ENCODE measurements at regions not wholly inside any gene's neighbourhood (a gene's known extent, or its start where the extent isn't known, plus 50 kb on each side); places are given as distances from the start of the nearest gene placed in this dataset.

DNA sequence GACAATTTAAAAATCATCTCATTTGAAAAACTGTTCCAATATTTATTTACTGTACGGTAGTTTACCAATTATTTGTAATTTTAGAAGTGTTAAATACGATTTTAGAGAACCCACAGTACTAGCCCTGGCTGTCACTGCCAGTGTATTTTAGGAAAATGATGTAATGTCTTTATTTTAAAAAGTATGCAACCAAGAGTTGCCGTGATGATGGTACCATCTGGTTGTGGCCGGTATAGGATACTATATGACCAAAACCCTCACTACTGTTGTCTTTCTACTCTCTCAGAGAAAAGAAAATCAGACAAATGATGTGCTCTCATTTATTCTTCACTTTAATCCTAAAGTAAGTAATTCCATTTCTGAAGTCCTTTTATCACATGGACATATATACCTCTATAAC, 395.0 kb downstream of the FOXG1 start:
- no peak for TF ChIP-seq POLR2A (IDR thresholded peaks at IDR 0.05)
- TF ChIP-seq, protein P1, sequence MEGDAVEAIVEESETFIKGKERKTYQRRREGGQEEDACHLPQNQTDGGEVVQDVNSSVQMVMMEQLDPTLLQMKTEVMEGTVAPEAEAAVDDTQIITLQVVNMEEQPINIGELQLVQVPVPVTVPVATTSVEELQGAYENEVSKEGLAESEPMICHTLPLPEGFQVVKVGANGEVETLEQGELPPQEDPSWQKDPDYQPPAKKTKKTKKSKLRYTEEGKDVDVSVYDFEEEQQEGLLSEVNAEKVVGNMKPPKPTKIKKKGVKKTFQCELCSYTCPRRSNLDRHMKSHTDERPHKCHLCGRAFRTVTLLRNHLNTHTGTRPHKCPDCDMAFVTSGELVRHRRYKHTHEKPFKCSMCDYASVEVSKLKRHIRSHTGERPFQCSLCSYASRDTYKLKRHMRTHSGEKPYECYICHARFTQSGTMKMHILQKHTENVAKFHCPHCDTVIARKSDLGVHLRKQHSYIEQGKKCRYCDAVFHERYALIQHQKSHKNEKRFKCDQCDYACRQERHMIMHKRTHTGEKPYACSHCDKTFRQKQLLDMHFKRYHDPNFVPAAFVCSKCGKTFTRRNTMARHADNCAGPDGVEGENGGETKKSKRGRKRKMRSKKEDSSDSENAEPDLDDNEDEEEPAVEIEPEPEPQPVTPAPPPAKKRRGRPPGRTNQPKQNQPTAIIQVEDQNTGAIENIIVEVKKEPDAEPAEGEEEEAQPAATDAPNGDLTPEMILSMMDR (IDR thresholded peaks at IDR 0.05): no peak
